SU-DHL-6 (cell line): ENCODE measurements at regions not wholly inside any gene's neighbourhood (a gene's known extent, or its start where the extent isn't known, plus 50 kb on each side); places are given as distances from the start of the nearest gene placed in this dataset.

Source experiments
- EZH2phosphoT487 ChIP-seq: fragments of 200-600 bp; sonication (generic), shearing (Covaris generic); conservative IDR thresholded peaks from 2 replicates; pipeline ENCODE4 v1.6.1; 2018; ENCODE audit warnings: mild to moderate bottlenecking, antibody characterized with exemption, low read length, moderate library complexity, mixed read lengths
- TF ChIP-seq, protein P1 (sequence below): fragments of 200-600 bp; sonication (generic); IDR thresholded peaks from one replicate; pipeline ENCODE4 v1.5.1; 2017; ENCODE audit warnings: antibody characterized with exemption, mild to moderate bottlenecking, low read length, moderate library complexity; ENCODE audit not compliant: insufficient read depth, poor library complexity, severe bottlenecking

DNA sequence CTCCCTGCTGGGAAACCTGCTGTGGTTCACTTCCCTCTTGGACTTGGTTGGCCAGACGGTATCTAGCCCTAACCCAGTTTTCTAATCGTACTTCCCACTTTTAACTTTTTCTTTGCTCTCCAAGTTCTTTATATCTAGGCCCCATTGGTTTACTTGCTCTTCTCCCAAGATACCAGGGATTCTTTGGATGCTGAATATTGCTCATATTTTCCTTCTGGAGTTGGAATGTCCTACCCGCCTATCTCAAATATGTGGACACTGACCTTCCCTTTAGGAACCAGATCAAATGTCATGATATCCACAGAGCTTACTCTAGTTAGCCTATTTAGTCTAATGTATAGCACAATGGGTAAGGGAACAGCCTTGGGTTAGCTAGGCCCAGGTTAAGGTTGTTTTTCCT is 228.6 kb downstream of the DACT1 start:
- TF ChIP-seq, protein P1, sequence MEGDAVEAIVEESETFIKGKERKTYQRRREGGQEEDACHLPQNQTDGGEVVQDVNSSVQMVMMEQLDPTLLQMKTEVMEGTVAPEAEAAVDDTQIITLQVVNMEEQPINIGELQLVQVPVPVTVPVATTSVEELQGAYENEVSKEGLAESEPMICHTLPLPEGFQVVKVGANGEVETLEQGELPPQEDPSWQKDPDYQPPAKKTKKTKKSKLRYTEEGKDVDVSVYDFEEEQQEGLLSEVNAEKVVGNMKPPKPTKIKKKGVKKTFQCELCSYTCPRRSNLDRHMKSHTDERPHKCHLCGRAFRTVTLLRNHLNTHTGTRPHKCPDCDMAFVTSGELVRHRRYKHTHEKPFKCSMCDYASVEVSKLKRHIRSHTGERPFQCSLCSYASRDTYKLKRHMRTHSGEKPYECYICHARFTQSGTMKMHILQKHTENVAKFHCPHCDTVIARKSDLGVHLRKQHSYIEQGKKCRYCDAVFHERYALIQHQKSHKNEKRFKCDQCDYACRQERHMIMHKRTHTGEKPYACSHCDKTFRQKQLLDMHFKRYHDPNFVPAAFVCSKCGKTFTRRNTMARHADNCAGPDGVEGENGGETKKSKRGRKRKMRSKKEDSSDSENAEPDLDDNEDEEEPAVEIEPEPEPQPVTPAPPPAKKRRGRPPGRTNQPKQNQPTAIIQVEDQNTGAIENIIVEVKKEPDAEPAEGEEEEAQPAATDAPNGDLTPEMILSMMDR: no peak
- TF ChIP-seq EZH2phosphoT487: no peak
